ENCODE measurements at regions not wholly inside any gene's neighbourhood (a gene's known extent, or its start where the extent isn't known, plus 50 kb on each side); places are given as distances from the start of the nearest gene placed in this dataset.

DNA sequence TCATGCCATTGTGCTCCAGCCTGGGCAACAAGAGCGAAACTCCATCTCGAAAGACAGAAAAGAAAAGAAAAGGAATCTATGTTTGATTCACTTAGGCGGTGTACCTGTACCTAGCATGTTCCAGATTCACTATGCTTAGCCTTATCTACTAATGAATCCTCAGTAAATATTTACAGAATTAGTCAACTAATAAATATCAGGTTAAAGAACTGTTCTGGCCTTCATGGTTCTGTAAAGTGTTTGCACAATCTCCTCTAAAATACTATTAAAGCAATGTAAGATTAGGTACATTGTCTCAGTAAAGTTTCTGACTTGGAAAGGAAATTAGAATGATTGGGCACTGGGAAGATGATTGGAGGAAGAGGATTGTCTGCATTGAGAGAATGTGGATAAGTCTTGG, 2770.4 kb downstream of the PCDH9 start:
- peaks cover 0 to 1% of the 10 kb centered on the region in 2 donors for H3K9me3 Mint-ChIP-seq
- ATAC-seq (replicated peaks) = no peak

GRCh38 chr13:64457976-64458375, 2772.2 kb downstream of the PCDH9 start:
- Mint-ChIP-seq H3K4me1 (no peaks in the 10 kb centered on the region), H3K4me3 (no peak overlapping the region), H3K27ac (no peak overlapping the region), H3K36me3 (no peaks in the 10 kb centered on the region), H3K27me3 (no peaks in the 10 kb centered on the region), H3K9me3 (peaks cover 0 to 1% of the 10 kb centered on the region in 2 donors)
- ATAC-seq (replicated peaks) (no peak), DNase-seq (no peak)

More for the DNA sequence above, 2770.4 kb downstream of the PCDH9 start:
- DNase-seq = no peak
- H3K4me1 Mint-ChIP-seq = no peaks in the 10 kb centered on the region
- no peaks in the 10 kb centered on the region for H3K36me3 Mint-ChIP-seq
- H3K4me3 Mint-ChIP-seq = no peak overlapping the region
- H3K27ac Mint-ChIP-seq = no peak overlapping the region
- H3K27me3 Mint-ChIP-seq = no peaks in the 10 kb centered on the region

- no peak for DNase-seq
- Mint-ChIP-seq H3K27ac (no peak overlapping the region), H3K4me3 (no peak overlapping the region)
These were observed 2775.0 kb downstream of the PCDH9 start for GRCh38 chr13:64455124-64455523.

GRCh38 chr13:64453831-64454230, 2776.3 kb downstream of the PCDH9 start:
- H3K4me1 Mint-ChIP-seq = no peaks in the 10 kb centered on the region
- no peaks in the 10 kb centered on the region for H3K9me3 Mint-ChIP-seq
- H3K36me3 Mint-ChIP-seq = no peaks in the 10 kb centered on the region
- no peak for DNase-seq
- H3K27me3 Mint-ChIP-seq = no peaks in the 10 kb centered on the region
- no peak overlapping the region for H3K27ac Mint-ChIP-seq
- no peak overlapping the region for H3K4me3 Mint-ChIP-seq
- no peak for ATAC-seq (replicated peaks)

More at GRCh38 chr13:64455124-64455523, 2775.0 kb downstream of the PCDH9 start:
- Mint-ChIP-seq H3K4me1 (no peaks in the 10 kb centered on the region), H3K9me3 (peaks cover 0 to 1% of the 10 kb centered on the region in 2 donors), H3K27me3 (no peaks in the 10 kb centered on the region), H3K36me3 (no peaks in the 10 kb centered on the region)
- no peak for ATAC-seq (replicated peaks)

GRCh38 chr13:64446372-64446771, 2783.8 kb downstream of the PCDH9 start:
- Mint-ChIP-seq H3K4me3 (no peak overlapping the region), H3K27ac (no peak overlapping the region), H3K36me3 (no peaks in the 10 kb centered on the region), H3K27me3 (no peaks in the 10 kb centered on the region), H3K4me1 (no peaks in the 10 kb centered on the region), H3K9me3 (no peaks in the 10 kb centered on the region)
- DNase-seq (no peak), ATAC-seq (replicated peaks) (no peak)

DNA sequence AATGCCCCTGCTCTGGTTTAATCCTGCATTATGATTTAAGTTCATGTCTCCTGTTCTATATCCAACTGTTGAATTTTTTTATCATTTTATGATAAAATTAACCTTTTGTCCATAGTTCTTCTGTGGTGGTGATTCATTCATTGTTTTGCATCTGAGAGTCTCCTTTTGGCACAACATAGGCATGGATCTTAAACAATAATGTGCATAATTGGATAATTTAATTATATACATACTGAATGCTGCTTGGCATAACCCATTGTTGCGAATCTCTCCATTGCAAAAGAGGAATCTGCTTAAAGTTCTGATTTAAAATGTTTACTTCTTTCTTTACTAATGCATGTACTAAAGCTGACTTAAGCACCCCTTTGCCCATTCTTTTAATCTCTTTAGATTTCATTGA, 2788.4 kb downstream of the PCDH9 start:
- no peaks in the 10 kb centered on the region for H3K4me1 Mint-ChIP-seq

GRCh38 chr13:64438084-64438483, 2792.1 kb downstream of the PCDH9 start:
- Mint-ChIP-seq H3K9me3 (no peaks in the 10 kb centered on the region), H3K4me1 (no peaks in the 10 kb centered on the region), H3K4me3 (no peak overlapping the region), H3K27ac (no peak overlapping the region), H3K36me3 (no peaks in the 10 kb centered on the region), H3K27me3 (no peaks in the 10 kb centered on the region)
- ATAC-seq (replicated peaks) (no peak), DNase-seq (no peak)

More for the DNA sequence above, 2788.4 kb downstream of the PCDH9 start:
- no peak overlapping the region for H3K4me3 Mint-ChIP-seq
- no peaks in the 10 kb centered on the region for H3K36me3 Mint-ChIP-seq
- DNase-seq (no peak), ATAC-seq (replicated peaks) (no peak)
- H3K9me3 Mint-ChIP-seq = no peaks in the 10 kb centered on the region
- H3K27me3 Mint-ChIP-seq = no peaks in the 10 kb centered on the region
- no peak overlapping the region for H3K27ac Mint-ChIP-seq

- ATAC-seq (replicated peaks) = no peak
- H3K4me1 Mint-ChIP-seq = no peaks in the 10 kb centered on the region
- no peak overlapping the region for H3K4me3 Mint-ChIP-seq
- H3K36me3 Mint-ChIP-seq = no peaks in the 10 kb centered on the region
- H3K27me3 Mint-ChIP-seq = no peaks in the 10 kb centered on the region
- H3K9me3 Mint-ChIP-seq = no peaks in the 10 kb centered on the region
- H3K27ac Mint-ChIP-seq = no peak overlapping the region
- no peak for DNase-seq
These were observed 2800.4 kb downstream of the PCDH9 start for GRCh38 chr13:64429691-64430090.

- DNase-seq = no peak
- H3K27ac Mint-ChIP-seq = no peak overlapping the region
- no peaks in the 10 kb centered on the region for H3K27me3 Mint-ChIP-seq
- no peaks in the 10 kb centered on the region for H3K36me3 Mint-ChIP-seq
- no peak overlapping the region for H3K4me3 Mint-ChIP-seq
- no peaks in the 10 kb centered on the region for H3K9me3 Mint-ChIP-seq
- no peak for ATAC-seq (replicated peaks)
- no peaks in the 10 kb centered on the region for H3K4me1 Mint-ChIP-seq
These were observed 2801.9 kb downstream of the PCDH9 start for GRCh38 chr13:64428196-64428595.

GRCh38 chr13:64423467-64423866, 2806.7 kb downstream of the PCDH9 start:
- H3K4me3 Mint-ChIP-seq = no peak overlapping the region
- H3K27ac Mint-ChIP-seq = no peak overlapping the region
- no peaks in the 10 kb centered on the region for H3K36me3 Mint-ChIP-seq
- H3K27me3 Mint-ChIP-seq = no peaks in the 10 kb centered on the region
- no peak for ATAC-seq (replicated peaks)
- no peaks in the 10 kb centered on the region for H3K9me3 Mint-ChIP-seq
- no peaks in the 10 kb centered on the region for H3K4me1 Mint-ChIP-seq
- no peak for DNase-seq

- no peaks in the 10 kb centered on the region for H3K4me1 Mint-ChIP-seq
- no peaks in the 10 kb centered on the region for H3K36me3 Mint-ChIP-seq
- DNase-seq (no peak), ATAC-seq (replicated peaks) (no peak)
- H3K27me3 Mint-ChIP-seq = no peaks in the 10 kb centered on the region
- H3K9me3 Mint-ChIP-seq = no peaks in the 10 kb centered on the region
- H3K27ac Mint-ChIP-seq = no peak overlapping the region
- no peak overlapping the region for H3K4me3 Mint-ChIP-seq
These were observed 2810.0 kb downstream of the PCDH9 start for GRCh38 chr13:64420181-64420580.

DNA sequence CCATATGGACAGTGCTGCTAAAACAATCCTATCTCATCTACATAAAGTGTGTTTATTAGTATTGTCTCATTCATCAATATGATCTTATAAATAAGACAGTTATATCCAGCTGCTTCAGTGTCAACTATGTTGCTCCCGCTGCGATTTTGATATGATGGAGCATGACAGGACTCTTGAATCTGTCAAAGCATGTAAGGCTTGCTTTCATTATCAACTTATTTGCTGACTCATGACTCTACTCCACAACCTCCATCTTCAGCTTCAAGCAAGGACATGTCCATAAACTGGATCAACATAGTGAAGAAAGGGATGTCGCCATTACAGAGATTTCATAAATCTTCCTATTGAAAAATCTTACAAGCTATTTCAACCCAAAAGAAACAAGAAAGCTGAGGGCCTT, 2812.6 kb downstream of the PCDH9 start:
- DNase-seq = no peak
- H3K4me1 Mint-ChIP-seq = no peaks in the 10 kb centered on the region
- H3K27me3 Mint-ChIP-seq = no peaks in the 10 kb centered on the region
- no peak overlapping the region for H3K27ac Mint-ChIP-seq
- H3K4me3 Mint-ChIP-seq = no peak overlapping the region
- peaks cover 0 to 5% of the 10 kb centered on the region in 2 donors for H3K9me3 Mint-ChIP-seq
- no peak for ATAC-seq (replicated peaks)
- no peaks in the 10 kb centered on the region for H3K36me3 Mint-ChIP-seq

DNA sequence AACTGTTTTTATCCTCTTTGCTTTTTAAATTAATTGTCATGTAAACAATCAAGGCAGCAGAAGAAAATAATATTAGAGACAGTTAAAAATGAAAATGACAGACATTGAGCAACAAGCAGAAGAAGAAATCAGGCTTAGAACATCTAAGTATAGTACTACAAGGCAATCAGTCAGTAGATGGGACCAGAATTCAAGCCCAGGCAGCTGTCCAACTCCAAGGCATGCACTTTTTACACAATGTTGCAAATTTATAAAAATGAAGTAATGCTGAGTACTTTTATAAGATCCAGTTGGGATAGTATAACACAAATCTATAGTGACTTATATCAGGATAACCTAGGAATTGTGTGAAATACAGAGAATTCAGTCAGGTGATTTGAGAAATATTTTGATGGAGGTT, 2815.8 kb downstream of the PCDH9 start:
- Mint-ChIP-seq H3K4me3 (no peak overlapping the region), H3K27me3 (no peaks in the 10 kb centered on the region), H3K36me3 (no peaks in the 10 kb centered on the region), H3K4me1 (no peaks in the 10 kb centered on the region), H3K9me3 (peaks cover 3 to 5% of the 10 kb centered on the region in 2 donors), H3K27ac (no peak overlapping the region)
- DNase-seq (no peak), ATAC-seq (replicated peaks) (no peak)

DNA sequence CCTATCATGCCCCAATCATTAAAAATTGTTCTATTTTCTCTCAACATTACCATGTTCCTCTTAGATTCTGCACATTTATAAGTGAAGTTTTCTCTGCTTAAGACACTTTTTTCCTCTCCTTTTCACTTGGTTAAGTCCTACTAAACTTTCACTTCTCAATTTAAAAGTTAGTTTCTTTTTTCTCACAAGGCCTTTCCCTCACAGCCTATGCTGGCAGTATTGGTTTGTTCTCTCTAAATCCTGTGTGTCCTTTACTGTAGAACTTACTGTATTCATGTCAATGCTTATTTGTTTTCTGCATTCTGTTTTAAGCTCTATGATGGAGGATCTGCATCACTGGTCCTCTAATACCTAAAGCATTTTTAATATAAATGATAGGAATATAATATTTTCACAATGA, 2816.6 kb downstream of the PCDH9 start:
- H3K9me3 Mint-ChIP-seq = peaks cover 4 to 5% of the 10 kb centered on the region in 2 donors
- no peaks in the 10 kb centered on the region for H3K36me3 Mint-ChIP-seq
- DNase-seq (no peak), ATAC-seq (replicated peaks) (no peak)
- no peaks in the 10 kb centered on the region for H3K4me1 Mint-ChIP-seq
- no peak overlapping the region for H3K4me3 Mint-ChIP-seq
- no peak overlapping the region for H3K27ac Mint-ChIP-seq
- H3K27me3 Mint-ChIP-seq = no peaks in the 10 kb centered on the region

DNA sequence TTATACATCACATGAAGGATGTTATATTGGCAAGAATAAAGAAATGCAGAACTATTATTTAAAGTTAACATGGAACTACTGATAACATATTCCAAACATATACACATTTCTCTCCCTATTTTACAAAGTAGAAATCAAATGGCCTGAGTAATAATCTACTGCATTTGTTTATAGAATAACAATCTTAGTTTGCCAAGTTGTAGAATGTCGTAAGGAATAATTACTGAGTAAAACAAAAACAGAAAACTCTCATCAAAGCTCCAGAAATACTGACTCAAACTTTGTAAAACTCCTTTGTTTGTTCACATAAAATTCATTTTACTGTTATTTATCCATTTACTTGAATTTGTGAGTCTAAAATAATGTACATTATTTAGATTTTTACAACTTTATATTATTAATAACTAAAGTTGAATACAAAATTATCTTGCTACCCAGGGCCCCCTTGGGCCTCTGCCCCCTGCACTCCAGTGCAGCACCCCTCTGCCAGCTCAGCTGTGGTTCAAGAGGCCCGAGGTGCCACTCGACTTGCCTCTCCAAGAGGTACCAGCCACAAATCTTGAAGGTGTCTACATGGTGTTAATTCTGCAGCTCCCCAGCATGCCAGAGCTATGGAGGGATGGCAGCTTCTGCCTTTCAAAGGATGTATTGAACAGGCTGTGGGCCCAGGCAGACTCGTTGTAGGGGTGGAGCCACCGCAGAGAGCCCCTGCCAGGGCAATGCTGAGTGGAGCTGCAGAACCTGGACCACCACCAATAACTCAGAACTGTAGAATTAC, 2819.7 kb downstream of the PCDH9 start:
- H3K4me3 Mint-ChIP-seq = no peak overlapping the region

More for the DNA sequence above, 2819.7 kb downstream of the PCDH9 start:
- no peak for DNase-seq
- H3K27me3 Mint-ChIP-seq = no peaks in the 10 kb centered on the region
- peak in 1 of 2 donors; percentile 21 for ATAC-seq (replicated peaks)
- H3K9me3 Mint-ChIP-seq = peaks cover 4 to 5% of the 10 kb centered on the region in 2 donors
- no peaks in the 10 kb centered on the region for H3K36me3 Mint-ChIP-seq
- H3K4me1 Mint-ChIP-seq = no peaks in the 10 kb centered on the region
- no peak overlapping the region for H3K27ac Mint-ChIP-seq
